Naive thymus-derived CD8-positive, alpha-beta T cell (primary cell): ENCODE measurements at regions not wholly inside any gene's neighbourhood (a gene's known extent, or its start where the extent isn't known, plus 50 kb on each side); places are given as distances from the start of the nearest gene placed in this dataset.

ENCODE experiments used
- ATAC-seq, 2 donors: fragments of 150-1000 bp; cut with Tn5 transposase in 1 of 2; sonication (Bioruptor Pico), chemical (Tn5 transposase) in 1 of 2; 1 replicate in 1 of 2; 2 replicates in 1 of 2; pipeline ENCODE4 v1.10.0; 2021; ENCODE audit warnings: mild to moderate bottlenecking in 2 of 2, moderate library complexity in 2 of 2
- POLR2A ChIA-PET: fragments of 350-600 bp; sonication (Branson Sonifier 250); formaldehyde crosslinking; loops from one replicate; lab custom pipeline; 2021; ENCODE audit warnings: antibody characterized with exemption; lab: Charles Lee
- DNase-seq, 10 donors: peaks; one replicate each; pipeline versions ENCODE4 v3.0.0 to v3.0.0-alpha.2; 2020 to 2022
- H3K27ac Mint-ChIP-seq, 10 donors: one replicate each; pipeline ENCODE4 v1.8.0; 2020 to 2022; ENCODE audit warnings: mild to moderate bottlenecking in 10 of 10, mixed read lengths in 10 of 10, moderate library complexity in 4 of 10, inconsistent platforms in 1 of 10
- H3K27me3 Mint-ChIP-seq, 5 donors: one replicate each; pipeline ENCODE4 v1.8.0; 2021 to 2022; ENCODE audit warnings: mixed read lengths in 5 of 5
- H3K36me3 Mint-ChIP-seq, 3 donors: one replicate each; pipeline ENCODE4 v1.8.0; 2020 to 2022; ENCODE audit warnings: mixed read lengths in 3 of 3, mild to moderate bottlenecking in 2 of 3, inconsistent platforms in 1 of 3
- H3K4me1 Mint-ChIP-seq, 4 donors: one replicate each; pipeline ENCODE4 v1.8.0; 2021 to 2022; ENCODE audit warnings: mixed read lengths in 4 of 4
- H3K4me3 Mint-ChIP-seq, 10 donors: one replicate each; pipeline ENCODE4 v1.8.0; 2020 to 2022; ENCODE audit warnings: mild to moderate bottlenecking in 10 of 10, mixed read lengths in 10 of 10, moderate library complexity in 6 of 10, inconsistent platforms in 1 of 10
- H3K9me3 Mint-ChIP-seq, 9 donors: one replicate each; pipeline ENCODE4 v1.8.0; 2020 to 2022; ENCODE audit warnings: mixed read lengths in 9 of 9, mild to moderate bottlenecking in 3 of 9, inconsistent platforms in 1 of 9, moderate library complexity in 1 of 9

GRCh38 chr12:77210724-77211123 is 145.4 kb upstream of the E2F7 start:
- H3K9me3 Mint-ChIP-seq, result peaks cover 0 to 25% (median 10%) of the 10 kb centered on the region in 9 donors
- DNase-seq (no peak), ATAC-seq (no peak)
- POLR2A ChIA-PET, result no interaction called here
- peaks cover 0 to 7% (median 2%) of the 10 kb centered on the region in 5 donors for H3K27me3 Mint-ChIP-seq
- H3K27ac Mint-ChIP-seq, result no peak overlapping the region
- no peaks in the 10 kb centered on the region for H3K36me3 Mint-ChIP-seq
- no peak overlapping the region for H3K4me3 Mint-ChIP-seq
- H3K4me1 Mint-ChIP-seq, result no peaks in the 10 kb centered on the region

GRCh38 chr12:77204083-77204482 is 138.7 kb upstream of the E2F7 start:
- Mint-ChIP-seq H3K4me3 (no peak overlapping the region), H3K27ac (no peak overlapping the region)
- POLR2A ChIA-PET, result no interaction called here

GRCh38 chr12:77202457-77203060 is 137.2 kb upstream of the E2F7 start:
- no peak for ATAC-seq
- no peaks in the 10 kb centered on the region for H3K4me1 Mint-ChIP-seq
- no peak overlapping the region for H3K27ac Mint-ChIP-seq
- POLR2A ChIA-PET, result no interaction called here
- H3K9me3 Mint-ChIP-seq, result peaks cover 0 to 7% (median 0%) of the 10 kb centered on the region in 9 donors
- H3K4me3 Mint-ChIP-seq, result no peak overlapping the region
- H3K27me3 Mint-ChIP-seq, result peaks cover 0 to 3% (median 0%) of the 10 kb centered on the region in 5 donors
- no peak for DNase-seq
- H3K36me3 Mint-ChIP-seq, result no peaks in the 10 kb centered on the region

More at GRCh38 chr12:77204083-77204482, 138.7 kb upstream of the E2F7 start:
- Mint-ChIP-seq H3K4me1 (no peaks in the 10 kb centered on the region), H3K9me3 (peaks cover 0 to 7% (median 1%) of the 10 kb centered on the region in 9 donors), H3K36me3 (no peaks in the 10 kb centered on the region), H3K27me3 (peaks cover 0 to 3% (median 0%) of the 10 kb centered on the region in 5 donors)
- ATAC-seq (no peak), DNase-seq (no peak)

GRCh38 chr12:77189901-77190416 is 124.6 kb upstream of the E2F7 start:
- H3K36me3 Mint-ChIP-seq, result no peaks in the 10 kb centered on the region
- peaks cover 0 to 14% (median 0%) of the 10 kb centered on the region in 9 donors for H3K9me3 Mint-ChIP-seq
- H3K27ac Mint-ChIP-seq, result no peak overlapping the region
- ATAC-seq (no peak), DNase-seq (no peak)
- H3K4me3 Mint-ChIP-seq, result no peak overlapping the region
- no peaks in the 10 kb centered on the region for H3K27me3 Mint-ChIP-seq
- POLR2A ChIA-PET, result no interaction called here
- no peaks in the 10 kb centered on the region for H3K4me1 Mint-ChIP-seq

- no peak for DNase-seq
- no peak for ATAC-seq
- Mint-ChIP-seq H3K27me3 (no peaks in the 10 kb centered on the region), H3K36me3 (no peaks in the 10 kb centered on the region), H3K4me1 (no peaks in the 10 kb centered on the region), H3K9me3 (peaks cover 0 to 14% (median 0%) of the 10 kb centered on the region in 9 donors), H3K27ac (no peak overlapping the region), H3K4me3 (no peak overlapping the region)
- POLR2A ChIA-PET, result no interaction called here
Observed at GRCh38 chr12:77189458-77189857, 124.1 kb upstream of the E2F7 start.

- Mint-ChIP-seq H3K36me3 (peaks cover 0 to 9% (median 0%) of the 10 kb centered on the region in 3 donors), H3K4me3 (no peak overlapping the region), H3K4me1 (no peaks in the 10 kb centered on the region), H3K9me3 (peaks cover 2 to 25% (median 9%) of the 10 kb centered on the region in 9 donors), H3K27me3 (peaks cover 0 to 5% (median 0%) of the 10 kb centered on the region in 5 donors), H3K27ac (no peak overlapping the region)
- DNase-seq (no peak), ATAC-seq (no peak)
- POLR2A ChIA-PET, result no interaction called here
Observed at GRCh38 chr12:77179515-77179914, 114.1 kb upstream of the E2F7 start.

GRCh38 chr12:77167801-77168200 is 102.4 kb upstream of the E2F7 start:
- POLR2A ChIA-PET, result no interaction called here

GRCh38 chr12:77166696-77167095 is 101.3 kb upstream of the E2F7 start:
- Mint-ChIP-seq H3K27ac (no peak overlapping the region), H3K4me3 (no peak overlapping the region), H3K4me1 (no peaks in the 10 kb centered on the region), H3K9me3 (peaks cover 0 to 10% (median 2%) of the 10 kb centered on the region in 9 donors), H3K27me3 (peaks cover 0 to 9% (median 0%) of the 10 kb centered on the region in 5 donors), H3K36me3 (no peaks in the 10 kb centered on the region)
- ATAC-seq (no peak), DNase-seq (no peak)
- POLR2A ChIA-PET, result no interaction called here

More at GRCh38 chr12:77167801-77168200, 102.4 kb upstream of the E2F7 start:
- Mint-ChIP-seq H3K4me1 (no peaks in the 10 kb centered on the region), H3K36me3 (no peaks in the 10 kb centered on the region), H3K27me3 (peaks cover 0 to 9% (median 0%) of the 10 kb centered on the region in 5 donors), H3K9me3 (peaks cover 0 to 12% (median 2%) of the 10 kb centered on the region in 9 donors), H3K4me3 (no peak overlapping the region), H3K27ac (no peak overlapping the region)
- DNase-seq (no peak), ATAC-seq (no peak)

- no peak for ATAC-seq
- Mint-ChIP-seq H3K27me3 (peaks cover 0 to 9% (median 0%) of the 10 kb centered on the region in 5 donors), H3K4me1 (no peaks in the 10 kb centered on the region), H3K36me3 (no peaks in the 10 kb centered on the region), H3K9me3 (peaks cover 0 to 10% (median 0%) of the 10 kb centered on the region in 9 donors), H3K27ac (no peak overlapping the region), H3K4me3 (no peak overlapping the region)
- no peak for DNase-seq
- POLR2A ChIA-PET, result no interaction called here
Observed at GRCh38 chr12:77163074-77164038, 98.0 kb upstream of the E2F7 start.

GRCh38 chr12:77161944-77162343 is 96.6 kb upstream of the E2F7 start:
- H3K9me3 Mint-ChIP-seq, result peaks cover 0 to 9% (median 0%) of the 10 kb centered on the region in 9 donors
- H3K27ac Mint-ChIP-seq, result no peak overlapping the region
- DNase-seq, result no peak
- POLR2A ChIA-PET, result no interaction called here
- no peaks in the 10 kb centered on the region for H3K36me3 Mint-ChIP-seq
- no peak overlapping the region for H3K4me3 Mint-ChIP-seq
- no peaks in the 10 kb centered on the region for H3K4me1 Mint-ChIP-seq
- H3K27me3 Mint-ChIP-seq, result peaks cover 0 to 9% (median 0%) of the 10 kb centered on the region in 5 donors
- ATAC-seq, result no peak

GRCh38 chr12:77160931-77161330 is 95.6 kb upstream of the E2F7 start:
- Mint-ChIP-seq H3K9me3 (peaks cover 0 to 9% (median 0%) of the 10 kb centered on the region in 9 donors), H3K27ac (no peak overlapping the region), H3K36me3 (no peaks in the 10 kb centered on the region), H3K27me3 (peaks cover 0 to 9% (median 0%) of the 10 kb centered on the region in 5 donors), H3K4me1 (no peaks in the 10 kb centered on the region), H3K4me3 (no peak overlapping the region)
- POLR2A ChIA-PET, result no interaction called here
- ATAC-seq, result no peak
- DNase-seq, result no peak

- Mint-ChIP-seq H3K4me1 (no peaks in the 10 kb centered on the region), H3K4me3 (no peak overlapping the region), H3K27me3 (peaks cover 0 to 9% (median 0%) of the 10 kb centered on the region in 5 donors), H3K27ac (no peak overlapping the region), H3K9me3 (peaks cover 0 to 6% (median 0%) of the 10 kb centered on the region in 9 donors), H3K36me3 (no peaks in the 10 kb centered on the region)
- DNase-seq (no peak), ATAC-seq (no peak)
- POLR2A ChIA-PET, result no interaction called here
Observed at GRCh38 chr12:77153706-77154105, 88.3 kb upstream of the E2F7 start.
